Endodermal cell (in vitro differentiated cells): ENCODE measurements at regions not wholly inside any gene's neighbourhood (a gene's known extent, or its start where the extent isn't known, plus 50 kb on each side); places are given as distances from the start of the nearest gene placed in this dataset.

Experiments
- DNase-seq: peaks from one replicate; pipeline ENCODE4 v3.0.0-alpha.2; 2017
- H3K27ac ChIP-seq: 2 replicates; pipeline ENCODE4 v1.5.1; 2013; ENCODE audit warnings: mild to moderate bottlenecking, low read depth, low read length, moderate library complexity
- H3K27me3 ChIP-seq: 2 replicates; pipeline ENCODE4 v1.6.1; 2013; ENCODE audit warnings: mild to moderate bottlenecking, low read length, moderate library complexity; ENCODE audit not compliant: insufficient read depth, control insufficient read depth, poor library complexity, severe bottlenecking
- H3K36me3 ChIP-seq: 2 replicates; pipeline ENCODE4 v1.7.0; 2013; ENCODE audit warnings: mild to moderate bottlenecking, low read length, moderate library complexity; ENCODE audit not compliant: control insufficient read depth, insufficient read depth
- H3K4me1 ChIP-seq: one replicate; pipeline ENCODE4 v1.7.0; 2013; ENCODE audit warnings: low read length; ENCODE audit not compliant: control insufficient read depth, insufficient read depth
- H3K4me3 ChIP-seq: 2 replicates; pipeline ENCODE4 v1.5.1; 2013; ENCODE audit warnings: mild to moderate bottlenecking, low read length, moderate library complexity
- H3K9ac ChIP-seq: 2 replicates; pipeline ENCODE4 v1.6.1; 2013; ENCODE audit warnings: mild to moderate bottlenecking, low read length, moderate library complexity; ENCODE audit not compliant: poor library complexity, severe bottlenecking; ENCODE audit errors: extremely low read depth
- H3K9me3 ChIP-seq: 2 replicates; pipeline ENCODE4 v1.6.1; 2013; ENCODE audit warnings: mild to moderate bottlenecking, low read length, moderate library complexity; ENCODE audit not compliant: control insufficient read depth
- H3K27ac Mint-ChIP-seq: 2 replicates; pipeline ENCODE4 v1.8.0; 2020; ENCODE audit warnings: mixed read lengths
- H3K27me3 Mint-ChIP-seq: 2 replicates; pipeline ENCODE4 v1.8.0; 2021; ENCODE audit warnings: mild to moderate bottlenecking, mixed read lengths; ENCODE audit not compliant: insufficient read depth
- H3K36me3 Mint-ChIP-seq: 2 replicates; pipeline ENCODE4 v1.8.0; 2020; ENCODE audit warnings: low read depth, mixed read lengths
- H3K4me1 Mint-ChIP-seq: 2 replicates; pipeline ENCODE4 v1.8.0; 2020; ENCODE audit warnings: mixed read lengths
- H3K4me3 Mint-ChIP-seq: 2 replicates; pipeline ENCODE4 v1.8.0; 2020; ENCODE audit warnings: mild to moderate bottlenecking, moderate library complexity, mixed read lengths
- H3K9me3 Mint-ChIP-seq: 2 replicates; pipeline ENCODE4 v1.8.0; 2020; ENCODE audit warnings: mild to moderate bottlenecking, mixed read lengths
- CTCF ChIP-seq: fragments of 200-600 bp; sonication (generic); conservative IDR thresholded peaks from 2 replicates; pipeline ENCODE4 v1.5.0; 2021; ENCODE audit warnings: antibody characterized with exemption, mild to moderate bottlenecking
- WGBS, 2 experiments: methylation state at CpG; one replicate each; pipeline versions ENCODE4 v1.1.5 to v1.1.7; 2013; ENCODE audit warnings: missing lambda C conversion rate in 2 of 2, mixed read lengths in 1 of 2; ENCODE audit not compliant: insufficient coverage in 1 of 2, insufficient read length in 1 of 2; 5-methylcytosine and 5-hydroxymethylcytosine counted together

GRCh38 chr2:12928197-12928774, 211.6 kb downstream of the TRIB2 start:
- Mint-ChIP-seq H3K36me3 (no peaks in the 10 kb centered on the region), H3K27ac (no peak overlapping the region), H3K4me1 (peaks cover 12% of the 10 kb centered on the region), H3K9me3 (peaks cover 6% of the 10 kb centered on the region), H3K4me3 (no peak overlapping the region), H3K27me3 (peaks cover 15% of the 10 kb centered on the region)
- Histone ChIP-seq H3K36me3 (no peaks in the 10 kb centered on the region), H3K9me3 (no peaks in the 10 kb centered on the region), H3K27me3 (peaks cover 26% of the 10 kb centered on the region), H3K4me1 (peaks cover 3% of the 10 kb centered on the region), H3K4me3 (no peak overlapping the region), H3K9ac (no peak overlapping the region), H3K27ac (no peak overlapping the region)
- 93 to 100% methylated on average over 2 to 5 of the region's 5 CpGs for WGBS, 2 experiments
- no peak for TF ChIP-seq CTCF
- no peak for DNase-seq

- peaks cover 6% of the 10 kb centered on the region for H3K9me3 Mint-ChIP-seq
- Histone ChIP-seq H3K9ac (no peak overlapping the region), H3K27ac (no peak overlapping the region), H3K4me1 (peaks cover 3% of the 10 kb centered on the region), H3K36me3 (no peaks in the 10 kb centered on the region), H3K27me3 (peaks cover 26% of the 10 kb centered on the region), H3K9me3 (no peaks in the 10 kb centered on the region), H3K4me3 (no peak overlapping the region)
- 37% methylated on average over 3 of the region's 4 CpGs; no CpG with 5 or more reads in 1 of the 2 experiments for WGBS, 2 experiments
- peaks cover 12% of the 10 kb centered on the region for H3K4me1 Mint-ChIP-seq
- H3K4me3 Mint-ChIP-seq = no peak overlapping the region
- peaks cover 15% of the 10 kb centered on the region for H3K27me3 Mint-ChIP-seq
- H3K36me3 Mint-ChIP-seq = no peaks in the 10 kb centered on the region
- TF ChIP-seq CTCF = no peak
- no peak for DNase-seq
- no peak overlapping the region for H3K27ac Mint-ChIP-seq
These were observed 212.2 kb downstream of the TRIB2 start for GRCh38 chr2:12928775-12929401.

- WGBS, 2 experiments = 90 to 100% methylated on average over 2 to 3 of the region's 3 CpGs
- Mint-ChIP-seq H3K9me3 (peaks cover 6% of the 10 kb centered on the region), H3K4me3 (no peak overlapping the region), H3K27ac (no peak overlapping the region), H3K4me1 (peaks cover 12% of the 10 kb centered on the region), H3K27me3 (peaks cover 18% of the 10 kb centered on the region), H3K36me3 (no peaks in the 10 kb centered on the region)
- H3K27me3 ChIP-seq = peaks cover 30% of the 10 kb centered on the region
- H3K27ac ChIP-seq = no peak overlapping the region
- H3K9me3 ChIP-seq = no peaks in the 10 kb centered on the region
- H3K36me3 ChIP-seq = no peaks in the 10 kb centered on the region
- no peak overlapping the region for H3K4me3 ChIP-seq
- H3K9ac ChIP-seq = no peak overlapping the region
- TF ChIP-seq CTCF = no peak
- no peak for DNase-seq
- peaks cover 3% of the 10 kb centered on the region for H3K4me1 ChIP-seq
These were observed 213.0 kb downstream of the TRIB2 start for GRCh38 chr2:12929758-12930157.
